Stimulated activated CD4-positive, alpha-beta T cell treated with anti-CD3 and anti-CD28 coated beads, Interleukin-4, amount 100 ng/mL, for 24 hours (primary cell): ENCODE measurements at regions not wholly inside any gene's neighbourhood (a gene's known extent, or its start where the extent isn't known, plus 50 kb on each side); places are given as distances from the start of the nearest gene placed in this dataset.

ENCODE experiments used
- DNase-seq: peaks from one replicate; pipeline ENCODE4 v3.0.0-alpha.2; 2020

DNA sequence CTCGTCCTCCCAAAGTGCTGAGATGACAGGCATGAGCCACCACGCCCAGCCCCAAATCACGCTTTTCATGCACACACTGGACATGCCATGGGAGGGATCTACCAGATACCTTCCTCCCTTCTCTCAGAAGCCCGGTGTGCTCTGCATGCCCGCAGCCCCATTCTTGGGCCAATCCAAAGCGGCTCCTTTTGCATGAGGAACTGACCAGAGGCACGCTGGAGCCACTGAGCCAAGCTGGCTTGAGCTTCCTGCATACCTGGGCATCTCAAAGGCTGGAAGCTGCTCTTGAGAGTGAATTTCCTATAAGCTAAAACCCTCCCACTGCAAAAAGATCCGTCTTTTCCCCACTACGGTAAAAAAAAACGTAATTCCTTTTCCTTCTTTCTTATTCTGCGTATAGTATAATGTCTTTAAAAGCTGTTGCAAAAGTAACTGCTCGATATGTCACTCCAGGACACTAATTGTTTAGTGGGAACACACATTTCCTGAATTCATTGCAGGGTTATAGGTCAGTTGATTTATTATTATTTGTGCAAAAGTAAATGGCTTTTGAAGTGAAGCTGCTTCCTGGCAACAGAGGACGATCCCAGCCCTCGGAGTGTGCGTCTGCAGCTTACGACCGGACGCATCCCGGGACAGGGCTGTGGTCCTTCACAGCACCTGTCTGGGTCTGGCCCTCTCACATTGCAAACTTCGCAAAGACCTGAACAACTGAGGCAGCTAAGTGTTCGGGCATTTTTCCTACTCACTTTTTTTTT, 61.8 kb upstream of the ETS2 start:
- no peak for DNase-seq

GRCh38 chr21:38744861-38745260, 60.9 kb upstream of the ETS2 start:
- no peak for DNase-seq

DNA sequence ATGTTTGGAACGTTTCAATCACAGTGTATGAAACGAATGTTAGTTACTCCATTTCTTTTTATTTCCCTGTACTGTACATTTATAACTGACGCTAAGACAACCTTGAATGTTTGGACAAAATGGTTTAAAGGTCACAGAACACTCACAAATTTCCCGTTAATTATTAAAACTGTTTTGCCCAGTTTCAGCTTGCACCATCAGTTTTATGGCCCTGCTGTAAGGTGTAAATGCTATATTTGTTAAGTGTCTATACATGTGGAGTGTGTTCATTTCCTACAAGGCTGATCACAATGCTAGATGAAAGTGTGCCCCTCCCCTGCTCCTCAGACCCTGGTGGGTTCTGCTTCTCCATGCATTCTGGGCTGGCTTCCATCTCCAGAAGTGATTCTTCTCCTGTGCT, 57.9 kb upstream of the ETS2 start:
- DNase-seq = no peak

GRCh38 chr21:38751379-38752050, 54.2 kb upstream of the ETS2 start:
- no peak for DNase-seq

GRCh38 chr21:38752051-38752505, 53.7 kb upstream of the ETS2 start:
- DNase-seq = no peak

DNA sequence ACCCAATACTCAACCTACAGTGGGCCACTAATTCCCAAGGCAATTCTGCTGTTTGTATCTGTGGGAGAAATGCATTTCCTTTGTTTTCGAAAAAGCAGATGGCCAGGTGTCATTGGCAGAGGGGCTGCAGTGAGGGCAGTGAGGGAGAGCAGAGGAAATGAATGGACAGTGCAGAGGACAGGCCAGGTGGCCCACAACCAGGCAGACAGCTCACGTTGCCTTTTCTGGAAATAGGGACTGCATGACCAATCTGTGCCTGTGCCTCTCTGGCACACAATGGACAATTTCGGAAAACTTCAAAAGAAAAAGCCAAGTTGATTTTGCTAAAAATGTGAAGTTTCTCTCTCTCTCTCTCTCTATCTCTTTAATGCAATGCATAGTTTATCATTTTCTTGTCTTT, 52.6 kb upstream of the ETS2 start:
- DNase-seq = no peak

- DNase-seq = no peak
Measured at GRCh38 chr21:38753557-38753971, 52.2 kb upstream of the ETS2 start.
